ENCODE measurements at regions not wholly inside any gene's neighbourhood (a gene's known extent, or its start where the extent isn't known, plus 50 kb on each side); places are given as distances from the start of the nearest gene placed in this dataset.

GRCh38 chr1:217274416-217274815, 356.5 kb downstream of the GPATCH2 start:
- ChIA-PET CTCF (no interaction called here), POLR2A (no interaction called here)
- DNase-seq: no peak
- Mint-ChIP-seq H3K27ac (no peak overlapping the region), H3K4me1 (no peaks in the 10 kb centered on the region), H3K36me3 (ENCODE audit: low read depth) (no peaks in the 10 kb centered on the region), H3K27me3 (no peaks in the 10 kb centered on the region), H3K9me3 (no peaks in the 10 kb centered on the region), H3K4me3 (no peak overlapping the region)

- no peak overlapping the region for H3K4me3 Mint-ChIP-seq
- no peak overlapping the region for H3K27ac Mint-ChIP-seq
- no peaks in the 10 kb centered on the region for H3K36me3 Mint-ChIP-seq (ENCODE audit: low read depth)
- CTCF ChIA-PET: no interaction called here
- POLR2A ChIA-PET: no interaction called here
- no peak for DNase-seq
- H3K4me1 Mint-ChIP-seq: no peaks in the 10 kb centered on the region
- H3K27me3 Mint-ChIP-seq: no peaks in the 10 kb centered on the region
- H3K9me3 Mint-ChIP-seq: no peaks in the 10 kb centered on the region
Measured at GRCh38 chr1:217273866-217274265, 357.0 kb downstream of the GPATCH2 start.

- Mint-ChIP-seq H3K9me3 (no peaks in the 10 kb centered on the region), H3K27ac (no peak overlapping the region), H3K27me3 (no peaks in the 10 kb centered on the region), H3K4me1 (no peaks in the 10 kb centered on the region), H3K4me3 (no peak overlapping the region), H3K36me3 (ENCODE audit: low read depth) (no peaks in the 10 kb centered on the region)
- CTCF ChIA-PET: no interaction called here
- DNase-seq: no peak
- POLR2A ChIA-PET: no interaction called here
Measured at GRCh38 chr1:217272385-217272784, 358.5 kb downstream of the GPATCH2 start.

GRCh38 chr1:217270101-217270500, 360.8 kb downstream of the GPATCH2 start:
- Mint-ChIP-seq H3K4me1 (no peaks in the 10 kb centered on the region), H3K9me3 (no peaks in the 10 kb centered on the region), H3K4me3 (no peak overlapping the region), H3K27me3 (no peaks in the 10 kb centered on the region), H3K27ac (no peak overlapping the region), H3K36me3 (ENCODE audit: low read depth) (no peaks in the 10 kb centered on the region)
- ChIA-PET CTCF (interaction anchor here (1.2 kb wide), 1 partner anchor 11 kb away, joined by 3 read pairs; no protein-coding TSS in a partner anchor), POLR2A (no interaction called here)
- DNase-seq: no peak

- Mint-ChIP-seq H3K27me3 (no peaks in the 10 kb centered on the region), H3K36me3 (ENCODE audit: low read depth) (no peaks in the 10 kb centered on the region), H3K4me1 (no peaks in the 10 kb centered on the region), H3K27ac (no peak overlapping the region), H3K9me3 (no peaks in the 10 kb centered on the region), H3K4me3 (no peak overlapping the region)
- ChIA-PET POLR2A (no interaction called here), CTCF (no interaction called here)
- DNase-seq: no peak
Measured at GRCh38 chr1:217268058-217268457, 362.8 kb downstream of the GPATCH2 start.

- no peak for DNase-seq
- Mint-ChIP-seq H3K27ac (no peak overlapping the region), H3K36me3 (ENCODE audit: low read depth) (no peaks in the 10 kb centered on the region), H3K4me1 (no peaks in the 10 kb centered on the region), H3K4me3 (no peak overlapping the region), H3K9me3 (no peaks in the 10 kb centered on the region), H3K27me3 (no peaks in the 10 kb centered on the region)
- CTCF ChIA-PET: no interaction called here
- POLR2A ChIA-PET: no interaction called here
Measured at GRCh38 chr1:217261636-217262035, 369.3 kb downstream of the GPATCH2 start.

GRCh38 chr1:217260676-217261075, 370.2 kb downstream of the GPATCH2 start:
- Mint-ChIP-seq H3K36me3 (ENCODE audit: low read depth) (no peaks in the 10 kb centered on the region), H3K9me3 (no peaks in the 10 kb centered on the region), H3K4me1 (no peaks in the 10 kb centered on the region), H3K4me3 (no peak overlapping the region), H3K27me3 (no peaks in the 10 kb centered on the region), H3K27ac (no peak overlapping the region)
- no peak for DNase-seq
- POLR2A ChIA-PET: no interaction called here
- CTCF ChIA-PET: no interaction called here

GRCh38 chr1:217253985-217254384, 376.9 kb downstream of the GPATCH2 start:
- H3K27me3 Mint-ChIP-seq: no peaks in the 10 kb centered on the region
- H3K4me1 Mint-ChIP-seq: no peaks in the 10 kb centered on the region
- ChIA-PET POLR2A (no interaction called here), CTCF (interaction anchor here (0.6 kb wide), 1 partner anchor 754 kb away, joined by 3 read pairs; no protein-coding TSS in a partner anchor)
- H3K27ac Mint-ChIP-seq: no peak overlapping the region
- no peaks in the 10 kb centered on the region for H3K36me3 Mint-ChIP-seq (ENCODE audit: low read depth)
- no peak for DNase-seq
- no peak overlapping the region for H3K4me3 Mint-ChIP-seq
- H3K9me3 Mint-ChIP-seq: no peaks in the 10 kb centered on the region

- ChIA-PET CTCF (interaction anchor here (0.5 to 0.6 kb wide), 2 partner anchors 218 to 755 kb away, joined by 3 to 4 read pairs; no protein-coding TSS in a partner anchor), POLR2A (no interaction called here)
- Mint-ChIP-seq H3K27ac (no peak overlapping the region), H3K9me3 (no peaks in the 10 kb centered on the region), H3K4me3 (no peak overlapping the region), H3K4me1 (no peaks in the 10 kb centered on the region), H3K36me3 (ENCODE audit: low read depth) (no peaks in the 10 kb centered on the region), H3K27me3 (no peaks in the 10 kb centered on the region)
- no peak for DNase-seq
Measured at GRCh38 chr1:217253351-217253750, 377.5 kb downstream of the GPATCH2 start.

- ChIA-PET POLR2A (no interaction called here), CTCF (no interaction called here)
- Mint-ChIP-seq H3K27me3 (no peaks in the 10 kb centered on the region), H3K4me1 (no peaks in the 10 kb centered on the region), H3K27ac (no peak overlapping the region), H3K9me3 (no peaks in the 10 kb centered on the region), H3K36me3 (ENCODE audit: low read depth) (no peaks in the 10 kb centered on the region), H3K4me3 (no peak overlapping the region)
- DNase-seq: no peak
Measured at GRCh38 chr1:217251121-217251520, 379.8 kb downstream of the GPATCH2 start.

- POLR2A ChIA-PET: no interaction called here
- H3K27ac Mint-ChIP-seq: no peak overlapping the region
- no peak for DNase-seq
- no peaks in the 10 kb centered on the region for H3K27me3 Mint-ChIP-seq
- no peaks in the 10 kb centered on the region for H3K36me3 Mint-ChIP-seq (ENCODE audit: low read depth)
- H3K9me3 Mint-ChIP-seq: no peaks in the 10 kb centered on the region
- CTCF ChIA-PET: no interaction called here
- H3K4me3 Mint-ChIP-seq: no peak overlapping the region
- no peaks in the 10 kb centered on the region for H3K4me1 Mint-ChIP-seq
Measured at GRCh38 chr1:217249857-217250256, 381.0 kb downstream of the GPATCH2 start.

GRCh38 chr1:217244971-217245370, 385.9 kb downstream of the GPATCH2 start:
- H3K36me3 Mint-ChIP-seq (ENCODE audit: low read depth): no peaks in the 10 kb centered on the region
- H3K4me3 Mint-ChIP-seq: no peak overlapping the region
- no peak for DNase-seq
- no peaks in the 10 kb centered on the region for H3K9me3 Mint-ChIP-seq
- POLR2A ChIA-PET: no interaction called here
- H3K4me1 Mint-ChIP-seq: no peaks in the 10 kb centered on the region
- no peak overlapping the region for H3K27ac Mint-ChIP-seq
- H3K27me3 Mint-ChIP-seq: no peaks in the 10 kb centered on the region
- CTCF ChIA-PET: interaction anchor here (0.9 kb wide), 1 partner anchor 854 kb away, joined by 3 read pairs; no protein-coding TSS in a partner anchor

GRCh38 chr1:217240656-217241055, 390.2 kb downstream of the GPATCH2 start:
- Mint-ChIP-seq H3K36me3 (ENCODE audit: low read depth) (no peaks in the 10 kb centered on the region), H3K27ac (no peak overlapping the region), H3K27me3 (no peaks in the 10 kb centered on the region), H3K9me3 (no peaks in the 10 kb centered on the region), H3K4me1 (no peaks in the 10 kb centered on the region), H3K4me3 (no peak overlapping the region)
- ChIA-PET CTCF (no interaction called here), POLR2A (no interaction called here)
- DNase-seq: no peak

- no peaks in the 10 kb centered on the region for H3K9me3 Mint-ChIP-seq
- H3K27ac Mint-ChIP-seq: no peak overlapping the region
- no peak overlapping the region for H3K4me3 Mint-ChIP-seq
- H3K36me3 Mint-ChIP-seq (ENCODE audit: low read depth): no peaks in the 10 kb centered on the region
- POLR2A ChIA-PET: no interaction called here
- DNase-seq: no peak
- H3K4me1 Mint-ChIP-seq: no peaks in the 10 kb centered on the region
- CTCF ChIA-PET: no interaction called here
- no peaks in the 10 kb centered on the region for H3K27me3 Mint-ChIP-seq
Measured at GRCh38 chr1:217238945-217239344, 391.9 kb downstream of the GPATCH2 start.
